ENCODE measurements at regions not wholly inside any gene's neighbourhood (a gene's known extent, or its start where the extent isn't known, plus 50 kb on each side); places are given as distances from the start of the nearest gene placed in this dataset.

GRCh38 chr11:70647188-70648166, 249.1 kb downstream of the CTTN start:
- Mint-ChIP-seq H3K27me3 (ENCODE audit: low read depth) (peaks cover 28% of the 10 kb centered on the region), H3K4me3 (ENCODE audit: unreplicated experiment) (no peak overlapping the region), H3K4me1 (ENCODE audit: low read depth) (no peaks in the 10 kb centered on the region), H3K9me3 (ENCODE audit: low read depth) (no peaks in the 10 kb centered on the region), H3K27ac (ENCODE audit: unreplicated experiment) (no peak overlapping the region), H3K36me3 (ENCODE audit: low read depth) (no peaks in the 10 kb centered on the region)
- no peak for DNase-seq (ENCODE audit: low spot score)
- TF ChIP-seq, protein P1, sequence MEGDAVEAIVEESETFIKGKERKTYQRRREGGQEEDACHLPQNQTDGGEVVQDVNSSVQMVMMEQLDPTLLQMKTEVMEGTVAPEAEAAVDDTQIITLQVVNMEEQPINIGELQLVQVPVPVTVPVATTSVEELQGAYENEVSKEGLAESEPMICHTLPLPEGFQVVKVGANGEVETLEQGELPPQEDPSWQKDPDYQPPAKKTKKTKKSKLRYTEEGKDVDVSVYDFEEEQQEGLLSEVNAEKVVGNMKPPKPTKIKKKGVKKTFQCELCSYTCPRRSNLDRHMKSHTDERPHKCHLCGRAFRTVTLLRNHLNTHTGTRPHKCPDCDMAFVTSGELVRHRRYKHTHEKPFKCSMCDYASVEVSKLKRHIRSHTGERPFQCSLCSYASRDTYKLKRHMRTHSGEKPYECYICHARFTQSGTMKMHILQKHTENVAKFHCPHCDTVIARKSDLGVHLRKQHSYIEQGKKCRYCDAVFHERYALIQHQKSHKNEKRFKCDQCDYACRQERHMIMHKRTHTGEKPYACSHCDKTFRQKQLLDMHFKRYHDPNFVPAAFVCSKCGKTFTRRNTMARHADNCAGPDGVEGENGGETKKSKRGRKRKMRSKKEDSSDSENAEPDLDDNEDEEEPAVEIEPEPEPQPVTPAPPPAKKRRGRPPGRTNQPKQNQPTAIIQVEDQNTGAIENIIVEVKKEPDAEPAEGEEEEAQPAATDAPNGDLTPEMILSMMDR (IDR thresholded peaks at IDR 0.05) = no peak

- Mint-ChIP-seq H3K4me1 (ENCODE audit: low read depth) (no peaks in the 10 kb centered on the region), H3K36me3 (ENCODE audit: low read depth) (no peaks in the 10 kb centered on the region), H3K27me3 (ENCODE audit: low read depth) (peaks cover 12% of the 10 kb centered on the region), H3K9me3 (ENCODE audit: low read depth) (no peaks in the 10 kb centered on the region), H3K4me3 (ENCODE audit: unreplicated experiment) (no peak overlapping the region), H3K27ac (ENCODE audit: unreplicated experiment) (no peak overlapping the region)
- no peak for DNase-seq (ENCODE audit: low spot score)
- TF ChIP-seq, protein P1 (IDR thresholded peaks at IDR 0.05) = no peak
Measured at GRCh38 chr11:70650075-70650909, 252.0 kb downstream of the CTTN start.

GRCh38 chr11:70651031-70651430, 252.7 kb downstream of the CTTN start:
- no peak overlapping the region for H3K27ac Mint-ChIP-seq (ENCODE audit: unreplicated experiment)
- H3K4me1 Mint-ChIP-seq (ENCODE audit: low read depth) = no peaks in the 10 kb centered on the region
- H3K36me3 Mint-ChIP-seq (ENCODE audit: low read depth) = no peaks in the 10 kb centered on the region
- no peaks in the 10 kb centered on the region for H3K9me3 Mint-ChIP-seq (ENCODE audit: low read depth)
- H3K4me3 Mint-ChIP-seq (ENCODE audit: unreplicated experiment) = no peak overlapping the region
- H3K27me3 Mint-ChIP-seq (ENCODE audit: low read depth) = peaks cover 13% of the 10 kb centered on the region
- TF ChIP-seq, protein P1 (IDR thresholded peaks at IDR 0.05) = no peak
- DNase-seq (ENCODE audit: low spot score) = no peak

DNA sequence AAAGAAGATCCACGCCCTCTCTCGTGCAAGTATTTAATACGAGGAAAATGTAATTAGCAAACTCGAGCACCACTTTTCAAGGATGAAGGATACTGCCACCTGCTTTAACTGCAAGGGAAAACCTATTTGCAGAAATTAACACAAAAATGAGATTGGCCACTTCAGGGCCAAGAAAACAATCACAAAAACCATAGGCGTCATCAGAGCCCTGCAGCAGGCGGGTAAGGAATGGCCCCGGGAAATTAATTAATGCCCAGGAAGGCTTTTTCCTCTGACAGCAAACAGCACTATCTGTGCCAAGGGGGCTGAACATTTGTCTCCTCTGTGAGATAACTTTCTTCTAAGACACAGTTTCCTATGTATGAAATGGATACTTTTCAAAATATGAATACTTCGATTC, 255.7 kb downstream of the CTTN start:
- TF ChIP-seq, protein P1 (IDR thresholded peaks at IDR 0.05) = no peak

GRCh38 chr11:70655816-70656215, 257.5 kb downstream of the CTTN start:
- Mint-ChIP-seq H3K4me1 (ENCODE audit: low read depth) (no peaks in the 10 kb centered on the region), H3K27me3 (ENCODE audit: low read depth) (peaks cover 23% of the 10 kb centered on the region), H3K4me3 (ENCODE audit: unreplicated experiment) (no peak overlapping the region), H3K27ac (ENCODE audit: unreplicated experiment) (no peak overlapping the region), H3K9me3 (ENCODE audit: low read depth) (peaks cover 4% of the 10 kb centered on the region), H3K36me3 (ENCODE audit: low read depth) (no peaks in the 10 kb centered on the region)
- DNase-seq (ENCODE audit: low spot score) = no peak
- TF ChIP-seq, protein P1 (IDR thresholded peaks at IDR 0.05) = no peak

More for the DNA sequence above, 255.7 kb downstream of the CTTN start:
- Mint-ChIP-seq H3K9me3 (ENCODE audit: low read depth) (no peaks in the 10 kb centered on the region), H3K27ac (ENCODE audit: unreplicated experiment) (no peak overlapping the region), H3K36me3 (ENCODE audit: low read depth) (no peaks in the 10 kb centered on the region), H3K4me1 (ENCODE audit: low read depth) (no peaks in the 10 kb centered on the region), H3K4me3 (ENCODE audit: unreplicated experiment) (no peak overlapping the region), H3K27me3 (ENCODE audit: low read depth) (peaks cover 19% of the 10 kb centered on the region)
- no peak for DNase-seq (ENCODE audit: low spot score)

All from chondrocyte (in vitro differentiated cells).